22Rv1 (cell line): ENCODE measurements at regions not wholly inside any gene's neighbourhood (a gene's known extent, or its start where the extent isn't known, plus 50 kb on each side); places are given as distances from the start of the nearest gene placed in this dataset.

Experiments used
- H3K27ac ChIP-seq: fragments of 450-650 bp; 2 replicates; pipeline ENCODE4 v1.5.1; 2017
- CTCF ChIP-seq: fragments of 450-650 bp; IDR thresholded peaks from 2 replicates; pipeline ENCODE4 v1.5.1; 2017; ENCODE audit warnings: mild to moderate bottlenecking
- ZFX ChIP-seq: fragments of 450-650 bp; IDR thresholded peaks from 2 replicates; pipeline ENCODE4 v1.6.1; 2017; ENCODE audit warnings: antibody characterized with exemption, borderline replicate concordance

- no peak for TF ChIP-seq CTCF
- TF ChIP-seq ZFX = no peak
- no peak overlapping the region for H3K27ac ChIP-seq
Observed at GRCh38 chrX:42967681-42968300, 189.8 kb upstream of the PPP1R2C start.

GRCh38 chrX:42973321-42973720 is 195.4 kb upstream of the PPP1R2C start:
- no peak overlapping the region for H3K27ac ChIP-seq
- TF ChIP-seq CTCF (no peak), ZFX (no peak)

GRCh38 chrX:42975906-42976305 is 197.9 kb upstream of the PPP1R2C start:
- TF ChIP-seq ZFX (no peak), CTCF (no peak)
- H3K27ac ChIP-seq = no peak overlapping the region

- no peak overlapping the region for H3K27ac ChIP-seq
- no peak for TF ChIP-seq ZFX
Observed at GRCh38 chrX:42976746-42977366, 198.9 kb upstream of the PPP1R2C start.

GRCh38 chrX:42978655-42979379 is 200.9 kb upstream of the PPP1R2C start:
- H3K27ac ChIP-seq = no peak overlapping the region
- TF ChIP-seq ZFX = no peak
- TF ChIP-seq CTCF = no peak

GRCh38 chrX:42988700-42989099 is 210.7 kb upstream of the PPP1R2C start:
- no peak for TF ChIP-seq ZFX
- no peak for TF ChIP-seq CTCF
- no peak overlapping the region for H3K27ac ChIP-seq

- H3K27ac ChIP-seq = no peak overlapping the region
- no peak for TF ChIP-seq ZFX
- no peak for TF ChIP-seq CTCF
Observed at GRCh38 chrX:42992199-42992943, 214.4 kb upstream of the PPP1R2C start.
